ENCODE measurements at regions not wholly inside any gene's neighbourhood (a gene's known extent, or its start where the extent isn't known, plus 50 kb on each side); places are given as distances from the start of the nearest gene placed in this dataset.
"Not testable (repeated sequence)": the region's sequence is repeated elsewhere in the genome, so short reads cannot be mapped to it uniquely, and the experiment has no call there.

DNA sequence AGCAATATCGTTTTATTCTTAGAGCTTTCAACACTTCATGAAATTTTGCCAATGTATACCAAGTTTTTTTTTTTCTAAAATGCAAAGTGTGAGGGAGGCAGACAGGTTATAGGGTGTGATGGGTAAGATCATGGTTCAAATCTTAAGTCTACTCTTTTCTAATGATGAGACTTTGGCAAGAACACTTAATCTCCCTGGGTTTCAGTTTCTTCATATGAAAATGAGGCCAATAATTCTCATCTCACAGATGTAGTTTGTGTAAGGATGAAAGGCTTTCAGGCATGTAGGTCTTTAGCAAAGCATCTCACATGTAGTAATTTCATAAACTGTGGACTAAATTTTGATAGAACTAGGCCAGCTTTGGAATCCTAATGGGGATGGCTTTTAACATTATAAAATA is 457.1 kb downstream of the QKI start:
- DNase-seq (ENCODE audit: low read depth) = no peak

GRCh38 chr6:163867518-163868292 is 453.2 kb downstream of the QKI start:
- no peak for DNase-seq (ENCODE audit: low read depth)

- no peak for DNase-seq (ENCODE audit: low read depth)
Measured at GRCh38 chr6:163866192-163866591, 451.7 kb downstream of the QKI start.

GRCh38 chr6:163863565-163863964 is 449.0 kb downstream of the QKI start:
- no peak for DNase-seq (ENCODE audit: low read depth)

GRCh38 chr6:163862701-163863100 is 448.2 kb downstream of the QKI start:
- no peak for DNase-seq (ENCODE audit: low read depth)

DNA sequence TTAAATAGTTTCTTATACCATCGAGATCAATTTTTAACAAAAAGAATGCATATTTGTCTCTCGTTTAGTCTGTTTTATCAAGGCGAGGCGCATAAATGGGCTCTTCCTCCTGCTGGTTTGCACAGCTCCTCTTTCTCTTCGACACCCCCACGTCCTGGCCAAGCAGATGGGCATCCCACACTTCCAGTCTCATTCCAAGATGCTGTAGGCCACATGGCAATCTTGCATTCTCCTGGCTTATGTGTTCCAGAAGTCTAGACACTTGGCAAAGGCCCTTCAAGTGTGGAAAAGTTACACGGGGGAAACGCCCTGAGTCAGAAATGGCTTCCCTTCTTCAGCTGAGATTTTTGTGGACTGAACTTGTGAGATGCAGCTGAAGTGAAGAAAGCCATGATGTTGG is 447.1 kb downstream of the QKI start:
- no peak for DNase-seq (ENCODE audit: low read depth)

DNA sequence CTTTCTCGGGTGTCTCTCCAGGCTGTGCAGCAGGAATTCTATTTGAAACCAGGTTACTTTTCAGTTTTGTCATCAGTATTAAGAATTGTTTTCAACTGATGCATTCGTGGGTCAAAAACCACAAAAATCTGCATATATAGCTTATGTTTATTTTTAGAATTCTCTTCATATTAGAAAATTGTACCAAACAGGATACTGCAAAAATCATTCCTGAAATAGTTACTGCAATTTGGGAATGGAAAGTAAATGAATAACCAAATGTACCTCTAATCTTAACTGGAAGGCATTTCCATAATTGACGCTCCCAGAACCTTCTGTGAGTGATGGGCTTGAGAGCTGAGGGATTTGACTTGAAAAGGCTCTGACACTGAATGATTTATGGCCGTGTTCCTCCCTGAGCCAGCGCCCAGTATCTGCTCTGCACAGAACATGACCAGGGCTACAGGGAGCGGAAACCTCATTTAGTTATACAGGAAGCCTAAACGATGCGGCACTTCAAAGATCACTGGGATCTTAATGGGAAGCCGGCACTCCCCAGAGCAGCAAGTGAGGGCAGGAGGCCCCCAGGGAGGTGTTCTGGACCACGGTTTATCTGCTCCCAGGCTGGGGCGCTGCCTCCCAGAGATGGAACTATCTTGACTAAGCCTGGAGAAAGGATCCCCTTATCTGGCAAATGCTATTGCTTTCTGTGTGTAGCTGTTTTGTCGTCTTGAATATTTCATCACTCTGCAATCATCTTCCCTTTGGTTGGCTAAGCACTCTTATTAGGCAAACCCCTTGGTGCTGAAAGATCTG is 446.0 kb downstream of the QKI start:
- DNase-seq (ENCODE audit: low read depth) = peak; percentile 18

GRCh38 chr6:163858870-163859269 is 444.4 kb downstream of the QKI start:
- not testable (repeated sequence) for DNase-seq (ENCODE audit: low read depth)

DNA sequence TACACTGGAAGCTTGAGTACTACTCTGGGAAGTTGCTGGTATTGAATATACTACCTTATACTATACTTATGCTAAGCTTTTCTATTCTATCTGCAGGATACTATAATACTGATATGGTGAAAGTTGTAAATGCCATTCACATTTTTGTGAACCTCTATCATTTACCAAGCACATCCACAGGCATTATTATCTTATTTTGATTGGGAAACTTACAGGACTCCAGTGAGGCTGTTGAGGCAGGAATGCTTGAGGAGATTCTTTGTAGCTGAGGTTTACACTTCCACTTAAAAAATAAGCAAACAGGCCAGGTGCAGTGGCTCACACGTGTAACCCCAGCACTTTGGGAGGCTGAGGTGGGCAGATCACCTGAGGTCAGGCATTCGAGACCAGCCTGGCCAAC is 442.9 kb downstream of the QKI start:
- no peak for DNase-seq (ENCODE audit: low read depth)

DNA sequence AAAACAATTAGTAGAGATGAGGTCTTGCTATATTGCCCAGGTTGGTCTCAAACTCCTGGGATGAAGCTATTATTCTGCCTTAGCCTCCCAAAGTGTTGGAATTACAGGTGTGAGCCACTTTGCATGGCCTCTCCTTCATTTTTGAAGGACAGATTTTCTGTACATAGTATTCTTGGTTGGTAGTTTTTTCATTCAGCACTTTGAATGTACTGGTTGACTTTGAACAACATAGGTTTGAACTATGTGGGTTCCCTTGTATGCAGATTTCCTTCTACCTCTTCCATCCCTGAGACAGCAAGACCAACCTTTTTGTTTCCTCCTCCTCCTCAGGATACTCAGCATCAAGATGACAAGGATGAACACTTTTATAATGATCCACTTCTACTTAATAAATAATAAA is 436.4 kb downstream of the QKI start:
- no peak for DNase-seq (ENCODE audit: low read depth)

DNA sequence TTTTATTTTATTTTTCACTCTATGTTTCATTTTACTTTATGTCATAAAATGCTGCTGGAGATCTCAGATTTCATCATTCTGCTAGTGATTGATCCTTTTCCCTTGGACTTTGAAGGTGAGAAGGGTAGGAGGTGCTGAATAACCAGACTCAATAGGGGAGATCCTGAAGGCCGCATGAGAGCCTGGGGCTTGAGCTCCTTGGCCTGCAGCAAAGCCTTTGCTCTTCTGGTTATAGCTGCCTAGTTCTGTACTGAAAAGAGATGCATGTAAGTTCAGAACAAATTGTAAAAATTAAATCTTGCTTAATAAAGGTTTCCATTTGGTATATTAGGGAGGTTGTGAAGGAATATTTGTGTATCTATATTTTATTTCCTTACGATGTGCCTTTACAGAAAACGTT is 430.2 kb downstream of the QKI start:
- no peak for DNase-seq (ENCODE audit: low read depth)

DNA sequence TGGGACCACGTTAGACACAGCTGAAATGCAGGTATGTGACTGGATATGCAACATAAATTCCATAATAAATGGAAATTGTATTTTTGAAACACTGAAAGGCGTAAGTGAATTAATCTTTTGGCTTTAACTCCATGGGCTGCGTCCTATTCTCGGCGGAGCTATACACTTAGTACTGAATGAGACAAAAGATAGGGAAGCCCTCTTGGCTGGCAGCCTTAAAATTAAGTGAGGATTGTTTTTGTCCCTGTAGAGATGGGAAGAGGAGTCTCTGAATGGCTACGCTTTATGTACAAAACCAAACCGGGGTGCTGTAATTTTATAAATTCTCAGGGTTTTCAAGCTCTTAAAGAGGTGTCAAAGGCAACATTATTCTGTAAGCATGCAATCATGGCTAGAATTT is 429.8 kb downstream of the QKI start:
- no peak for DNase-seq (ENCODE audit: low read depth)

DNA sequence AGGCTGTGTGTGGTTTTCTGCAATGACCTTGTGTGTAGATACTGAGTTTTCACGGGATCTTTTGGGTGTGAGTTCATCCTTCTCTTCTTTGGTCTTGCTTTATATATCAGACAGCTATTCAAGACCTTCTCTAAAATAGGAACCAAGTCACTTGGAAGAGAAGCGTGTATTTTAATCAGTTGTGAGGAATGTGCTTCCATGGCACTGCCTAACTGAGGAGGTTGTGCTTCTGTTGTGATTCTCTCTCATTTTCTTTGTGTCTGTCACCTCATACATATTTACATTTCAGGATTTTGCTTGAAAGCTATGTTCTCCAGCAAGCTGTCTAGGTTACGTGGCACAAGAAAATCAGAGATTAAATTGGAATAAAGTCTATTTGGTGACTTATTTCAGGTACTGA is 428.7 kb downstream of the QKI start:
- no peak for DNase-seq (ENCODE audit: low read depth)

- no peak for DNase-seq (ENCODE audit: low read depth)
Measured at GRCh38 chr6:163842467-163842866, 427.9 kb downstream of the QKI start.

GRCh38 chr6:163841733-163842132 is 427.2 kb downstream of the QKI start:
- DNase-seq (ENCODE audit: low read depth) = no peak

- DNase-seq (ENCODE audit: low read depth) = no peak
Measured at GRCh38 chr6:163841326-163841725, 426.8 kb downstream of the QKI start.

DNA sequence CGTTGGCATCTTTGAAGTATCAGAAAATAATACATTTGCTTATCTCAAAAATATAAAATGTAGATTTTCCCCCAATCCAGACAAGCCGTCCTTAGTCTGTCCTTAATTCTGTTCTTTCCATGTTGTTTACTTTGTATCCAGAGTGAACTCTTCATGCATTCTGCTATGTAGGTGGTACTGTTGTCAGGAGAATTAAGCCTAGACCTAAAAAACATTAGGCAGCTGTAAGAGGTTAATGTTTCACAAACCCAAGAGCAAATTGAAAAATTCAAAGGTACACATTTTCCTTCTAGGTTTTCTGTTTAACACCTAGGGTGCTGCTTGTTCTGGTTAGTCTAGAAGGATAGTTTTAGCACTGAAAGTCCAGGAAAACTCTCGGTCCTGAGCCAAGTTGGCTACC is 426.4 kb downstream of the QKI start:
- no peak for DNase-seq (ENCODE audit: low read depth)

DNA sequence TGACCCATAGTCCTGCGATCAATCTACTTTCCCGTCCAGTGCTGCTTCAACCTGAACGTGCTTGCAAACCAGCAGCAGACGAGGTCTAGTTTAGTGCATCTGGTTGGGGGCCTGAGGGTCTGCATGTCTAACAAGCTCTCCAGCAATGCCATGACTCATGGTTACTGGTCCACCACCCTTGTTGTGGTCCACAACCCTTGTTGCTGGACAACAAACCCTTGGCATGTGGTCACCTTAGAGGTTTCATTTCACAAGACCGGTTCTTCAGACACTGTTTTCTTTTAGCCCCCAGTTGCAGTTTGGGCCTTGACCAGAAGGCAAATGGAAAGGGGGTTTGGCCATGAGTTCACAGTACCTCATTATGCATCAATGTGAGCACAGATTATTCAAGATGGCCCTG is 424.8 kb downstream of the QKI start:
- DNase-seq (ENCODE audit: low read depth) = no peak

DNA sequence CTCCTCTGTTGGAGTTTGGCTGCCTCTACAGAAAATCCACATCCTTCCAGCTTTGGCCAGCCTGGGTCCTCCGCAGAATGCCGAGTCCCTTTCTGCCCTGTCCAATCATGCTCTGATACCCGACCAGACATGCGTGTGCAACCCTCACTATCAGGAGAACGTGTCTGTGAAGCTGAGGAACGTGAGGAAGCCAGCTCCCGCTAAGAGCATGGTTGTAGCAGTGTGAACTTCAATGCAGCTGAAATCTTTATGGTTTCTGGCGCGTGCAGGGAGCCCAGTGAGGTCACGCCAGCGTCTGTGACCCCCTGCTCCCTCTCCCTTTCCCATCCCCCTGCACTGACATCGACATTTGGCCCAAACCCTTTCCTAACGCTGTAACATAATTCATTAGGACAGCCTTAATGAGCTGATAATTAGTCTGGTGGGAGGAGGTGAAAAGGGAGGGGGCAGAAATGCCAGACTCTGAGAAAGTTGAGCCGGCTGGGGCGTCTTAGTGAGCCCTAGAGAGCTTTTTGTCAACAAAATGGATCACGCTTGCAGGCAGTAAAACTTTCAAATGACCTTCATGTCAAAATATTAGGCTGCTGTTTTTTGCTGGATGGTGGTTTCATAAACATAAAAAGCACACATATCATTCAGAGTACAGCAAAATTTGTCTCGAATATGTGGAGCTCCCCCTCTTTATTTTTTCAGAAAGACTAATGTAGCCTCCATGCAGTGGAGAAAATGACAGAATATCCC is 423.3 kb downstream of the QKI start:
- no peak for DNase-seq (ENCODE audit: low read depth)

- DNase-seq (ENCODE audit: low read depth) = no peak
Measured at GRCh38 chr6:163836876-163837690, 422.6 kb downstream of the QKI start.

- no peak for DNase-seq (ENCODE audit: low read depth)
Measured at GRCh38 chr6:163835439-163836171, 421.1 kb downstream of the QKI start.
